CD8-positive, alpha-beta memory T cell (primary cell): ENCODE measurements at regions not wholly inside any gene's neighbourhood (a gene's known extent, or its start where the extent isn't known, plus 50 kb on each side); places are given as distances from the start of the nearest gene placed in this dataset.

ENCODE experiments used
- CTCF ChIA-PET: fragments of 350-600 bp; sonication (Branson Sonifier 250); formaldehyde crosslinking; loops from one replicate; lab custom pipeline; 2021; ENCODE audit warnings: antibody characterized with exemption; lab: Charles Lee
- POLR2A ChIA-PET: fragments of 350-600 bp; sonication (Branson Sonifier 250); formaldehyde crosslinking; loops from one replicate; lab custom pipeline; 2021; ENCODE audit warnings: antibody characterized with exemption; lab: Charles Lee
- DNase-seq, 5 donors: peaks; one replicate each; pipeline versions ENCODE4 v3.0.0 to v3.0.0-alpha.2; 2020 to 2022; ENCODE audit warnings: mixed read lengths in 1 of 5
- H3K27ac ChIP-seq: one replicate; pipeline ENCODE4 v1.7.0; 2013; ENCODE audit warnings: low read depth, mild to moderate bottlenecking, low read length, moderate library complexity
- H3K27me3 ChIP-seq: 2 replicates; pipeline ENCODE4 v1.7.0; 2013; ENCODE audit warnings: low read length, mild to moderate bottlenecking; ENCODE audit not compliant: insufficient read depth, poor library complexity, severe bottlenecking
- H3K36me3 ChIP-seq: 2 replicates; pipeline ENCODE4 v1.7.0; 2013; ENCODE audit warnings: mild to moderate bottlenecking, low read length, moderate library complexity; ENCODE audit not compliant: insufficient read depth
- H3K4me1 ChIP-seq: 2 replicates; pipeline ENCODE4 v1.7.0; 2013; ENCODE audit warnings: mild to moderate bottlenecking, low read length, moderate library complexity; ENCODE audit not compliant: insufficient read depth
- H3K4me3 ChIP-seq: 2 replicates; pipeline ENCODE4 v1.7.0; 2013; ENCODE audit warnings: mild to moderate bottlenecking, low read length
- H3K9me3 ChIP-seq: 2 replicates; pipeline ENCODE4 v1.7.0; 2013; ENCODE audit warnings: mild to moderate bottlenecking, low read length
- H3K27ac Mint-ChIP-seq, 8 donors: one replicate each; pipeline ENCODE4 v1.8.0; 2020 to 2021; ENCODE audit warnings: mixed read lengths in 8 of 8, mild to moderate bottlenecking in 6 of 8, inconsistent platforms in 3 of 8, moderate library complexity in 3 of 8
- H3K27me3 Mint-ChIP-seq, 2 donors: one replicate each; pipeline ENCODE4 v1.8.0; 2020 to 2021; ENCODE audit warnings: mixed read lengths in 2 of 2, mild to moderate bottlenecking in 1 of 2, moderate library complexity in 1 of 2
- H3K36me3 Mint-ChIP-seq, 3 donors: one replicate each; pipeline ENCODE4 v1.8.0; 2020 to 2021; ENCODE audit warnings: mixed read lengths in 3 of 3, inconsistent platforms in 1 of 3, mild to moderate bottlenecking in 1 of 3
- H3K4me1 Mint-ChIP-seq, 3 donors: one replicate each; pipeline ENCODE4 v1.8.0; 2020 to 2021; ENCODE audit warnings: mixed read lengths in 3 of 3, inconsistent platforms in 1 of 3, mild to moderate bottlenecking in 1 of 3
- H3K4me3 Mint-ChIP-seq, 7 donors: one replicate each; pipeline ENCODE4 v1.8.0; 2020 to 2021; ENCODE audit warnings: mixed read lengths in 7 of 7, mild to moderate bottlenecking in 6 of 7, moderate library complexity in 4 of 7, inconsistent platforms in 2 of 7
- H3K9me3 Mint-ChIP-seq, 5 donors: one replicate each; pipeline ENCODE4 v1.8.0; 2020 to 2022; ENCODE audit warnings: mixed read lengths in 5 of 5, mild to moderate bottlenecking in 3 of 5, moderate library complexity in 2 of 5, inconsistent platforms in 1 of 5

DNA sequence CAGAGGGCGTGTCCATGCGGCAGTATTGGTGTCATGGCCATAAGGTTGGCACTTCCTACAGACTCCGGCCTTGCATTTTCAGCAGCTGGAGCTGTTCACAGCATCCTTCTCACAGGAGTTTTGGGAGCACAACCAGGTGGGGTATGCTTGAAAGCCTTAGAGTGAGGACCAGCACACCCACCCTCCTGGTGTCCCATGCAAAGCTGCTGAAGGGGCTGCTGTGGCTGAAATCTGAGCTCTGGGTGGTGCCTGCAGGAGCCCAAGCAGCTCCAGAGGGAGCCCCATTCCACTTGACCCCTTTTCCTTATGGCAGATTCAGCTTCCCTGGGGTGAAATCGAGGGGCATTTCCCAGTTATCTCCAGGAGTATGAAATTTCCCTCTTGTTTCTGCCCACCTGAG is 74.0 kb upstream of the BHLHE23 start:
- H3K4me3 Mint-ChIP-seq = no peak overlapping the region
- H3K27ac ChIP-seq = no peak overlapping the region
- no peak overlapping the region for H3K27ac Mint-ChIP-seq
- POLR2A ChIA-PET = no interaction called here
- H3K4me3 ChIP-seq = no peak overlapping the region
- H3K27me3 ChIP-seq = no peaks in the 10 kb centered on the region
- CTCF ChIA-PET = no interaction called here
- H3K36me3 ChIP-seq = no peaks in the 10 kb centered on the region
- no peaks in the 10 kb centered on the region for H3K4me1 ChIP-seq
- H3K4me1 Mint-ChIP-seq = no peaks in the 10 kb centered on the region
- H3K27me3 Mint-ChIP-seq = peaks cover 18 to 63% of the 10 kb centered on the region in 2 donors
- DNase-seq = no peak
- H3K36me3 Mint-ChIP-seq = peaks cover 0 to 11% (median 0%) of the 10 kb centered on the region in 3 donors
- H3K9me3 Mint-ChIP-seq = peaks cover 33 to 39% (median 36%) of the 10 kb centered on the region in 5 donors
- peaks cover 9% of the 10 kb centered on the region for H3K9me3 ChIP-seq

DNA sequence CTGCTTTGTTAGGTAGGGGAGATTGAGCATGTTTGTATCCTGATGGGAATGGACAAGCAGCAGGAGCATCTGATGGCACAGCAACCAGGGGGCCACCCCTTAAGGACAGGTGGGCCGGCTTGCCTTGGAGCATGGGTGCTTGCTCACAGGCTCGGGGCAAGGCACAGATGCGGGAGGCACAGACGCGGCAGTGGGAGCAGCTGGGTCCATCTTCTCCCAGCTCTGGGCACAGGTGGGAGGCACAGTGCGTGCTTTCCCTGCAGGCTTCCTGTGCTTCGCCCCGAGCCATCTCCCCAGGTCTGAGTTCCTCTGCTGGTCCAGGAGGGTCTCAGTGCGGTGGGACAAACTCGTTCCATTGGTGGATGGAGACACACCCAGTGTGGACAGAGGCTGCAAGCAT is 73.6 kb upstream of the BHLHE23 start:
- no peaks in the 10 kb centered on the region for H3K4me1 Mint-ChIP-seq
- no peak overlapping the region for H3K27ac Mint-ChIP-seq
- H3K9me3 Mint-ChIP-seq = peaks cover 33 to 43% (median 39%) of the 10 kb centered on the region in 5 donors
- CTCF ChIA-PET = no interaction called here
- Histone ChIP-seq H3K27me3 (no peaks in the 10 kb centered on the region), H3K4me3 (no peak overlapping the region), H3K4me1 (no peaks in the 10 kb centered on the region), H3K27ac (no peak overlapping the region), H3K36me3 (no peaks in the 10 kb centered on the region), H3K9me3 (peaks cover 9% of the 10 kb centered on the region)
- peaks cover 19 to 63% of the 10 kb centered on the region in 2 donors for H3K27me3 Mint-ChIP-seq
- peaks cover 0 to 11% (median 0%) of the 10 kb centered on the region in 3 donors for H3K36me3 Mint-ChIP-seq
- POLR2A ChIA-PET = no interaction called here
- peak in 1 of 5 donors; percentile 33 for DNase-seq
- H3K4me3 Mint-ChIP-seq = no peak overlapping the region

DNA sequence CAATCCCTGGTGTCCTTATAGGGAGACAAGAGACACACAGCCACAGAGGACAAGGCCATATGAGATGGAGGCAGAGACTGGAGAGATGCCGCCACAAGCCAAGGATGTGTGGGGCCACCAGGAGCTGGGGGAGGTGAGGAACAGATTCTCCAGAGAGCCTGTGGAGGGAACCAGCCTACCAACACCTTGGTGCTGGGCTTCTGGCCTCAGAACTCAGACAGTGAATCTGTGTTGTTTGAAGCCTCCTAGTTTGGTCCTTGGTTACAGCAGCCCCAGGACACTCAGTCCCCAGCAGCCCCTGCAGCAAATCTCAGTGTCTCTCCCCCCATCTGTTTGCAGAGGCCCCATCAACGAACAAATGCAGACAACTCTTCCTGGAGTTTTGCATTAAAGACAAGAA is 73.2 kb upstream of the BHLHE23 start:
- DNase-seq = no peak
- no peaks in the 10 kb centered on the region for H3K27me3 ChIP-seq
- POLR2A ChIA-PET = no interaction called here
- CTCF ChIA-PET = no interaction called here
- Mint-ChIP-seq H3K9me3 (peaks cover 33 to 45% (median 39%) of the 10 kb centered on the region in 5 donors), H3K27me3 (peaks cover 20 to 64% of the 10 kb centered on the region in 2 donors), H3K4me1 (no peaks in the 10 kb centered on the region), H3K36me3 (peaks cover 0 to 11% (median 0%) of the 10 kb centered on the region in 3 donors), H3K27ac (no peak overlapping the region), H3K4me3 (no peak overlapping the region)
- H3K27ac ChIP-seq = no peak overlapping the region
- H3K4me1 ChIP-seq = no peaks in the 10 kb centered on the region
- H3K36me3 ChIP-seq = no peaks in the 10 kb centered on the region
- no peak overlapping the region for H3K4me3 ChIP-seq
- peaks cover 9% of the 10 kb centered on the region for H3K9me3 ChIP-seq

DNA sequence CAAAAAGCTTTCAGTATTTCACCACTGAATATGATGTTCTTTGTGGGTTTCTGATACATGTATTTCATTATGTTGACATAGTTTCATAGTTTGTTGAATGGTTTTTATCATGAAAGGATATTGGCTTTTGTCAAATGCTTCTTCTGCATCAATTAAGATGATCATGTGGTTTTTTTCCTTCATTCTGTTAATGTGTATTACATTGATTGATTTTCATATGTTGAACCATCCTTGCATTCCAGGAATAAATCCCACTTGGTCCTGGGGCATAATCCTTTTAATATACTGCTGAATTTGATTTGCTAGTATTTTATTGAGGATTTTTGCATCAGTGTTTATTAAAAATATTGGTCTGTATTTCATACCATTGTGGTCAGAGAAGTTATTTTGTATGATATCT is 70.9 kb upstream of the BHLHE23 start:
- Mint-ChIP-seq H3K36me3 (peaks cover 0 to 11% (median 0%) of the 10 kb centered on the region in 3 donors), H3K4me1 (peaks cover 0 to 3% (median 3%) of the 10 kb centered on the region in 3 donors), H3K4me3 (no peak overlapping the region), H3K27me3 (peaks cover 32 to 72% of the 10 kb centered on the region in 2 donors), H3K27ac (no peak overlapping the region), H3K9me3 (peaks cover 34 to 46% (median 40%) of the 10 kb centered on the region in 5 donors)
- Histone ChIP-seq H3K4me1 (no peaks in the 10 kb centered on the region), H3K27ac (no peak overlapping the region), H3K27me3 (no peaks in the 10 kb centered on the region), H3K9me3 (peaks cover 9% of the 10 kb centered on the region), H3K4me3 (no peak overlapping the region), H3K36me3 (no peaks in the 10 kb centered on the region)
- no peak for DNase-seq
- POLR2A ChIA-PET = no interaction called here
- CTCF ChIA-PET = no interaction called here

DNA sequence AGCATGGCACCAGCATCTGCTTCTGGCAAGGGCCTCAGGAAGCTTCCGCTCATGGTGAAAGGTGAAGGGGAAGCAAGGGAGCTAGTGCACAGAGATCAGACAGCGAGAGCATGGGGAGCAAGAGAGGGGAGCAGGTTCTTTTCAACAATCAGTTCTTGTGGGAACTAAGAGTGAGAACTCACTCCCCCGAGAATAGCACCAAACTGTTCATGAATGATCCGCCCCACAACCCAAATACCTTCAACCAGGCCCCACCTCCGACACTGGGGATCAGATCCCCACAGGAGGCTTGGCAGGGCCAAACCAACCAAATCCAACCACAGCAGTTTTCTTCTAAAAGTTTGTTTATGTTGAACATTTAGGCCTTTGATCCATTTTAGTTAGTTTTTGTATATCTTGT is 69.7 kb upstream of the BHLHE23 start:
- peaks cover 9% of the 10 kb centered on the region for H3K9me3 ChIP-seq
- H3K27me3 ChIP-seq = peaks cover under 1% of the 10 kb centered on the region
- ChIA-PET CTCF (no interaction called here), POLR2A (no interaction called here)
- Mint-ChIP-seq H3K36me3 (peaks cover 0 to 11% (median 0%) of the 10 kb centered on the region in 3 donors), H3K4me1 (peaks cover 2 to 4% (median 4%) of the 10 kb centered on the region in 3 donors), H3K9me3 (peaks cover 34 to 46% (median 39%) of the 10 kb centered on the region in 5 donors), H3K27me3 (peaks cover 31 to 68% of the 10 kb centered on the region in 2 donors), H3K4me3 (no peak overlapping the region), H3K27ac (no peak overlapping the region)
- DNase-seq = no peak
- H3K4me3 ChIP-seq = no peak overlapping the region
- H3K36me3 ChIP-seq = no peaks in the 10 kb centered on the region
- H3K4me1 ChIP-seq = no peaks in the 10 kb centered on the region
- no peak overlapping the region for H3K27ac ChIP-seq

DNA sequence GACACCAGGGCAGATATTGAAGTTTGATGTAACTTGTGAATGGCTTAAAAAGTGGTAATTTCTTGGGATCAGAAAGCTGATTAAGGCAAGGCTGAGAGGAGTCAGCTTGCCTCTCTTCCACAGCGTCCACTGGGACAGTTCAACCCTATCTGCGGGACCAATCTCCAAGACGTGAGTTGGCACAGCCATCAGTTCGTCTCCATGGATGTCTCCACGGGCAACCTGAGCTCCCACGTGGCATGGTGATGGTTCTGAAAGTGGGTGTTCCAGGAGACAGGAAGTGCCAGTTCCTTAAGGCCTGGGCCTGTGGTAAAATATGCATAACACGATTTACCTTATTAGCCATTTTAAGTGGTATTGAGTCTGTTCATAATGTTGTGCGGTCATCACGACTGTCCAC is 67.9 kb upstream of the BHLHE23 start:
- Mint-ChIP-seq H3K27ac (no peak overlapping the region), H3K4me3 (no peak overlapping the region), H3K36me3 (peaks cover 0 to 11% (median 0%) of the 10 kb centered on the region in 3 donors), H3K9me3 (peaks cover 29 to 44% (median 36%) of the 10 kb centered on the region in 5 donors), H3K27me3 (peaks cover 42 to 71% of the 10 kb centered on the region in 2 donors), H3K4me1 (peaks cover 3 to 7% (median 4%) of the 10 kb centered on the region in 3 donors)
- no peak overlapping the region for H3K4me3 ChIP-seq
- peaks cover 9% of the 10 kb centered on the region for H3K27me3 ChIP-seq
- ChIA-PET POLR2A (no interaction called here), CTCF (no interaction called here)
- H3K27ac ChIP-seq = no peak overlapping the region
- DNase-seq = peak in 1 of 5 donors; percentile 19
- no peaks in the 10 kb centered on the region for H3K4me1 ChIP-seq
- H3K9me3 ChIP-seq = peaks cover 9% of the 10 kb centered on the region
- H3K36me3 ChIP-seq = no peaks in the 10 kb centered on the region

DNA sequence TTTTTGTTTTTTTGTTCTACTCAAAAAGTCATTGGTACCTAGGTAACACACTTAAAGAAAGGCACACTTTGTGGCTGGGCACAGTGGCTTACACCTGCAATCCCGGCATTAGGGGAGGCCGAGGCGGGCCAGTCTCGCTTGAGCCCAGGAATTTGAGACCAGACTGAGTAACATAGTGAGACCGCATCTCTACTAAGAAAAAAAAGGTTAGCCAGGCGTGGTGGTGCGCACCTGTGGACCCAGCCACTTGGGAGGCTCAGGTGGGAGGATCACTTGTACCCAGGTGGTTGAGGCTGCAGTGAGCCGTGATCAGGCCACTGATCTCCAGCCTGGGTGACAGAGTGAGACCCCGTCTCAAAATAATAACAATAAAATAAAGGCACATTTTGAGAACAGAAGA is 67.4 kb upstream of the BHLHE23 start:
- H3K4me1 ChIP-seq = no peaks in the 10 kb centered on the region
- H3K27ac ChIP-seq = no peak overlapping the region
- Mint-ChIP-seq H3K27me3 (peaks cover 46 to 70% of the 10 kb centered on the region in 2 donors), H3K36me3 (peaks cover 0 to 11% (median 0%) of the 10 kb centered on the region in 3 donors), H3K27ac (no peak overlapping the region), H3K4me3 (no peak overlapping the region), H3K9me3 (peaks cover 27 to 39% (median 32%) of the 10 kb centered on the region in 5 donors), H3K4me1 (peaks cover 3 to 7% (median 4%) of the 10 kb centered on the region in 3 donors)
- DNase-seq = peak in 1 of 5 donors; percentile 25
- H3K4me3 ChIP-seq = no peak overlapping the region
- ChIA-PET CTCF (no interaction called here), POLR2A (no interaction called here)
- no peaks in the 10 kb centered on the region for H3K36me3 ChIP-seq
- peaks cover 9% of the 10 kb centered on the region for H3K9me3 ChIP-seq
- H3K27me3 ChIP-seq = peaks cover 9% of the 10 kb centered on the region

DNA sequence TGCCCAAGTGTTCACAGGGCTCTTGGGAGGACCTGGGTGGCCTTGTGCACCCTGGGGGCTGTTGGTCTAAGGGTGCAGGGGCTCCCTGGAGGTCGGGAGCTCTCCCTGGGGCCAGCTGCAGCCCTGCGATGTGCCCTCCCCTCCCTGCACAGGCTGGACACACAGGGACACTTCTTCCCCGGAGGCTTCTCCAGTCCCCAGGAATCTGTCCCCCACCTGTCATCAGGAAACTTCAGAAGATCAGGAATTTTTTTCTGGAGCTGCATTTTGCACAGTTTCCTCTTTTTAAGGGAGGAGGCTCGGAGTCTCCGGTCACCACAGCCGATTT is 66.9 kb upstream of the BHLHE23 start:
- H3K27ac ChIP-seq = no peak overlapping the region
- DNase-seq = no peak
- Mint-ChIP-seq H3K4me1 (peaks cover 3 to 7% (median 4%) of the 10 kb centered on the region in 3 donors), H3K27me3 (peaks cover 47 to 69% of the 10 kb centered on the region in 2 donors), H3K27ac (no peak overlapping the region), H3K4me3 (no peak overlapping the region), H3K9me3 (peaks cover 25 to 34% (median 30%) of the 10 kb centered on the region in 5 donors), H3K36me3 (peaks cover 0 to 11% (median 0%) of the 10 kb centered on the region in 3 donors)
- H3K9me3 ChIP-seq = peaks cover 6% of the 10 kb centered on the region
- H3K27me3 ChIP-seq = peaks cover 9% of the 10 kb centered on the region
- no peaks in the 10 kb centered on the region for H3K4me1 ChIP-seq
- no peaks in the 10 kb centered on the region for H3K36me3 ChIP-seq
- ChIA-PET POLR2A (no interaction called here), CTCF (no interaction called here)
- H3K4me3 ChIP-seq = no peak overlapping the region
